ENCODE measurements at regions not wholly inside any gene's neighbourhood (a gene's known extent, or its start where the extent isn't known, plus 50 kb on each side); places are given as distances from the start of the nearest gene placed in this dataset.

- Histone ChIP-seq H3K9me3 (ENCODE audit: control insufficient read depth, low read length) (no peaks in the 10 kb centered on the region), H3K9ac (ENCODE audit: low read length) (no peak overlapping the region), H3K27me3 (ENCODE audit: control insufficient read depth, insufficient read depth, low read length) (peaks cover 48% of the 10 kb centered on the region), H3K4me3 (ENCODE audit: low read length) (no peak overlapping the region), H3K36me3 (ENCODE audit: control insufficient read depth, insufficient read depth, low read length) (no peaks in the 10 kb centered on the region), H3K4me1 (ENCODE audit: control insufficient read depth, insufficient read depth, low read length) (peaks cover 35% of the 10 kb centered on the region)
These were observed 51.0 kb upstream of the PSD2 start for GRCh38 chr5:139744471-139745131.

- H3K9ac ChIP-seq (ENCODE audit: low read length) = no peak overlapping the region
- peaks cover 35% of the 10 kb centered on the region for H3K4me1 ChIP-seq (ENCODE audit: control insufficient read depth, insufficient read depth, low read length)
These were observed 50.3 kb upstream of the PSD2 start for GRCh38 chr5:139745132-139745799.

GRCh38 chr5:139745800-139746690, 49.6 kb upstream of the PSD2 start:
- H3K36me3 ChIP-seq (ENCODE audit: control insufficient read depth, insufficient read depth, low read length) = no peaks in the 10 kb centered on the region
- H3K4me1 ChIP-seq (ENCODE audit: control insufficient read depth, insufficient read depth, low read length) = peaks cover 35% of the 10 kb centered on the region
- no peak overlapping the region for H3K9ac ChIP-seq (ENCODE audit: low read length)
- H3K4me3 ChIP-seq (ENCODE audit: low read length) = no peak overlapping the region
- H3K9me3 ChIP-seq (ENCODE audit: control insufficient read depth, low read length) = no peaks in the 10 kb centered on the region
- H3K27me3 ChIP-seq (ENCODE audit: control insufficient read depth, insufficient read depth, low read length) = peaks cover 49% of the 10 kb centered on the region

More at GRCh38 chr5:139745132-139745799, 50.3 kb upstream of the PSD2 start:
- Histone ChIP-seq H3K27me3 (ENCODE audit: control insufficient read depth, insufficient read depth, low read length) (peaks cover 49% of the 10 kb centered on the region), H3K9me3 (ENCODE audit: control insufficient read depth, low read length) (no peaks in the 10 kb centered on the region), H3K4me3 (ENCODE audit: low read length) (no peak overlapping the region), H3K36me3 (ENCODE audit: control insufficient read depth, insufficient read depth, low read length) (no peaks in the 10 kb centered on the region)

Measured in mucosa of stomach (tissue), 1 donor.